CD4-positive, alpha-beta T cell treated with Interleukin-4 for 1 hour (primary cell): ENCODE measurements at regions not wholly inside any gene's neighbourhood (a gene's known extent, or its start where the extent isn't known, plus 50 kb on each side); places are given as distances from the start of the nearest gene placed in this dataset.
"Not testable (repeated sequence)": the region's sequence is repeated elsewhere in the genome, so short reads cannot be mapped to it uniquely, and the experiment has no call there.

Experiments used
- DNase-seq, 2 donors: peaks; one replicate each; pipeline ENCODE4 v3.0.0-alpha.2; 2020 to 2022

- DNase-seq: no peak
Observed at GRCh38 chr2:13240789-13241487, 524.2 kb downstream of the TRIB2 start.

- DNase-seq: no peak
Observed at GRCh38 chr2:13252615-13253014, 535.9 kb downstream of the TRIB2 start.

GRCh38 chr2:13255485-13255884 is 538.7 kb downstream of the TRIB2 start:
- no peak for DNase-seq

GRCh38 chr2:13260402-13260801 is 543.7 kb downstream of the TRIB2 start:
- DNase-seq: no peak

GRCh38 chr2:13266166-13266565 is 549.4 kb downstream of the TRIB2 start:
- DNase-seq: no peak

GRCh38 chr2:13284688-13285087 is 568.0 kb downstream of the TRIB2 start:
- DNase-seq: no peak

GRCh38 chr2:13289310-13289709 is 572.6 kb downstream of the TRIB2 start:
- DNase-seq: no peak

GRCh38 chr2:13308478-13308805 is 591.7 kb downstream of the TRIB2 start:
- DNase-seq: not testable (repeated sequence)

GRCh38 chr2:13308989-13309388 is 592.3 kb downstream of the TRIB2 start:
- DNase-seq: no peak

- DNase-seq: no peak
Observed at GRCh38 chr2:13332060-13332459, 615.3 kb downstream of the TRIB2 start.

- DNase-seq: not testable (repeated sequence)
Observed at GRCh38 chr2:13334071-13334470, 617.3 kb downstream of the TRIB2 start.

- no peak for DNase-seq
Observed at GRCh38 chr2:13334545-13334944, 617.8 kb downstream of the TRIB2 start.

GRCh38 chr2:13335862-13336535 is 619.3 kb downstream of the TRIB2 start:
- no peak for DNase-seq

GRCh38 chr2:13351068-13351467 is 634.3 kb downstream of the TRIB2 start:
- DNase-seq: no peak

- DNase-seq: no peak
Observed at GRCh38 chr2:13353083-13353482, 636.3 kb downstream of the TRIB2 start.

GRCh38 chr2:13354031-13354430 is 637.3 kb downstream of the TRIB2 start:
- DNase-seq: no peak

GRCh38 chr2:13381928-13382327 is 665.2 kb downstream of the TRIB2 start:
- not testable (repeated sequence) for DNase-seq

- not testable (repeated sequence) for DNase-seq
Observed at GRCh38 chr2:13389172-13389571, 672.4 kb downstream of the TRIB2 start.

- no peak for DNase-seq
Observed at GRCh38 chr2:13390676-13391075, 673.9 kb downstream of the TRIB2 start.

- no peak for DNase-seq
Observed at GRCh38 chr2:13401312-13401711, 684.6 kb downstream of the TRIB2 start.

- DNase-seq: no peak
Observed at GRCh38 chr2:13413989-13414388, 697.3 kb downstream of the TRIB2 start.

- no peak for DNase-seq
Observed at GRCh38 chr2:13414897-13415296, 698.2 kb downstream of the TRIB2 start.

- DNase-seq: no peak
Observed at GRCh38 chr2:13433954-13434353, 717.2 kb downstream of the TRIB2 start.

GRCh38 chr2:13443554-13444261 is 727.0 kb downstream of the TRIB2 start:
- not testable (repeated sequence) for DNase-seq
